Neural cell (in vitro differentiated cells): ENCODE measurements at regions not wholly inside any gene's neighbourhood (a gene's known extent, or its start where the extent isn't known, plus 50 kb on each side); places are given as distances from the start of the nearest gene placed in this dataset.

Experiments
- H2AFZ ChIP-seq: fragments of 200-600, 300-800 bp; sonication (generic), shearing (Covaris generic); 2 replicates; pipeline ENCODE4 v1.6.0; 2014; ENCODE audit warnings: low read depth, mild to moderate bottlenecking, antibody characterized with exemption, low read length, moderate library complexity
- H3F3A ChIP-seq: fragments of 200-600 bp; shearing (Covaris generic); 2 replicates; pipeline ENCODE4 v1.6.1; 2016; ENCODE audit warnings: mild to moderate bottlenecking, moderate library complexity, mixed read lengths, antibody characterized with exemption, low read length; ENCODE audit not compliant: insufficient read depth, poor library complexity, severe bottlenecking
- H3K27ac ChIP-seq: fragments of 200-600, 300-800 bp; sonication (generic), shearing (Covaris generic); 2 replicates; pipeline ENCODE4 v1.5.1; 2014; ENCODE audit warnings: mild to moderate bottlenecking, low read length, moderate library complexity
- H3K27me3 ChIP-seq: fragments of 300-800, 200-600 bp; sonication (generic), shearing (Covaris generic); 2 replicates; pipeline ENCODE4 v1.6.0; 2014; ENCODE audit warnings: mild to moderate bottlenecking, low read depth, low read length, moderate library complexity; ENCODE audit not compliant: insufficient read depth
- H3K36me3 ChIP-seq: fragments of 300-800, 200-600 bp; sonication (generic), shearing (Covaris generic); 2 replicates; pipeline ENCODE4 v1.5.1; 2014; ENCODE audit warnings: mild to moderate bottlenecking, antibody characterized with exemption, low read length, moderate library complexity; ENCODE audit not compliant: insufficient read depth
- H3K4me2 ChIP-seq: fragments of 300-800, 200-600 bp; sonication (generic), shearing (Covaris generic); 2 replicates; pipeline ENCODE4 v1.6.0; 2014; ENCODE audit warnings: mild to moderate bottlenecking, low read length
- H3K4me3 ChIP-seq: fragments of 300-800, 200-600 bp; sonication (generic), shearing (Covaris generic); 2 replicates; pipeline ENCODE4 v1.5.1; 2014; ENCODE audit warnings: mild to moderate bottlenecking, low read length, moderate library complexity
- H3K79me2 ChIP-seq: fragments of 200-600 bp; shearing (Covaris generic); replicated peaks from 2 replicates; pipeline ENCODE4 v1.6.0; 2014; ENCODE audit warnings: mild to moderate bottlenecking, low read length, moderate library complexity; ENCODE audit not compliant: insufficient read depth
- H3K9ac ChIP-seq: fragments of 300-800, 200-600 bp; sonication (generic), shearing (Covaris generic); 2 replicates; pipeline ENCODE4 v1.6.1; 2016; ENCODE audit warnings: mild to moderate bottlenecking, low read length, mixed read lengths
- H3K9me2 ChIP-seq: fragments of 200-600 bp; shearing (Covaris generic); 2 replicates; pipeline ENCODE4 v1.6.1; 2016; ENCODE audit warnings: mild to moderate bottlenecking, low read length, mixed read lengths; ENCODE audit not compliant: insufficient read depth
- H3K9me3 ChIP-seq: fragments of 200-600, 300-800 bp; sonication (generic), shearing (Covaris generic); 2 replicates; pipeline ENCODE4 v1.6.1; 2016; ENCODE audit warnings: mild to moderate bottlenecking, mixed run types, low read length, moderate library complexity, mixed read lengths
- H4K20me1 ChIP-seq: fragments of 200-600 bp; shearing (Covaris generic); 2 replicates; pipeline ENCODE4 v1.6.1; 2016; ENCODE audit warnings: mild to moderate bottlenecking, mixed run types; ENCODE audit not compliant: insufficient read depth
- CTCF ChIP-seq: fragments of 450-650 bp; IDR thresholded peaks from 2 replicates; pipeline ENCODE4 v1.5.1; 2014; ENCODE audit warnings: antibody characterized with exemption, mild to moderate bottlenecking, moderate library complexity; ENCODE audit not compliant: poor library complexity, severe bottlenecking
- EZH2 ChIP-seq: fragments of 200-600, 300-800 bp; shearing (Covaris generic), sonication (generic); IDR thresholded peaks from 2 replicates; pipeline ENCODE4 v1.6.1; 2014; ENCODE audit warnings: antibody characterized with exemption, low read length, borderline replicate concordance, mild to moderate bottlenecking; ENCODE audit not compliant: insufficient read depth, poor library complexity, severe bottlenecking
- MXI1 ChIP-seq: fragments of 450-650 bp; conservative IDR thresholded peaks from 2 replicates; pipeline ENCODE4 v1.6.1; 2014; ENCODE audit warnings: antibody characterized with exemption, mild to moderate bottlenecking; ENCODE audit not compliant: poor library complexity, severe bottlenecking
- POLR2AphosphoS5 ChIP-seq: IDR thresholded peaks from 2 replicates; pipeline ENCODE4 v1.6.1; 2012
- RAD21 ChIP-seq: fragments of 450-650 bp; conservative IDR thresholded peaks from 2 replicates; pipeline ENCODE4 v1.6.1; 2014; ENCODE audit warnings: antibody characterized with exemption, mild to moderate bottlenecking, moderate library complexity
- SMC3 ChIP-seq: fragments of 450-650 bp; conservative IDR thresholded peaks from 2 replicates; pipeline ENCODE4 v1.6.1; 2014; ENCODE audit warnings: antibody characterized with exemption, mild to moderate bottlenecking, moderate library complexity; ENCODE audit not compliant: poor library complexity
- TAF1 ChIP-seq: IDR thresholded peaks from 2 replicates; pipeline ENCODE4 v1.6.1; 2012; ENCODE audit warnings: low read depth
- TF ChIP-seq, protein P1 (sequence below): IDR thresholded peaks from 2 replicates; pipeline ENCODE4 v1.6.1; 2012; ENCODE audit warnings: borderline replicate concordance

- Histone ChIP-seq H3K27me3 (no peaks in the 10 kb centered on the region), H3K4me2 (no peak overlapping the region), H3K27ac (no peak overlapping the region), H3K9me2 (no peaks in the 10 kb centered on the region), H3K9me3 (no peaks in the 10 kb centered on the region), H3K9ac (no peak overlapping the region), H2AFZ (no peak overlapping the region), H3F3A (no peaks in the 10 kb centered on the region), H3K4me3 (no peak overlapping the region), H3K36me3 (no peaks in the 10 kb centered on the region), H4K20me1 (no peaks in the 10 kb centered on the region), H3K79me2 (no peaks in the 10 kb centered on the region)
- TF ChIP-seq CTCF = no peak
- no peak for TF ChIP-seq SMC3
- no peak for TF ChIP-seq EZH2
- no peak for TF ChIP-seq POLR2AphosphoS5
- TF ChIP-seq, protein P1, sequence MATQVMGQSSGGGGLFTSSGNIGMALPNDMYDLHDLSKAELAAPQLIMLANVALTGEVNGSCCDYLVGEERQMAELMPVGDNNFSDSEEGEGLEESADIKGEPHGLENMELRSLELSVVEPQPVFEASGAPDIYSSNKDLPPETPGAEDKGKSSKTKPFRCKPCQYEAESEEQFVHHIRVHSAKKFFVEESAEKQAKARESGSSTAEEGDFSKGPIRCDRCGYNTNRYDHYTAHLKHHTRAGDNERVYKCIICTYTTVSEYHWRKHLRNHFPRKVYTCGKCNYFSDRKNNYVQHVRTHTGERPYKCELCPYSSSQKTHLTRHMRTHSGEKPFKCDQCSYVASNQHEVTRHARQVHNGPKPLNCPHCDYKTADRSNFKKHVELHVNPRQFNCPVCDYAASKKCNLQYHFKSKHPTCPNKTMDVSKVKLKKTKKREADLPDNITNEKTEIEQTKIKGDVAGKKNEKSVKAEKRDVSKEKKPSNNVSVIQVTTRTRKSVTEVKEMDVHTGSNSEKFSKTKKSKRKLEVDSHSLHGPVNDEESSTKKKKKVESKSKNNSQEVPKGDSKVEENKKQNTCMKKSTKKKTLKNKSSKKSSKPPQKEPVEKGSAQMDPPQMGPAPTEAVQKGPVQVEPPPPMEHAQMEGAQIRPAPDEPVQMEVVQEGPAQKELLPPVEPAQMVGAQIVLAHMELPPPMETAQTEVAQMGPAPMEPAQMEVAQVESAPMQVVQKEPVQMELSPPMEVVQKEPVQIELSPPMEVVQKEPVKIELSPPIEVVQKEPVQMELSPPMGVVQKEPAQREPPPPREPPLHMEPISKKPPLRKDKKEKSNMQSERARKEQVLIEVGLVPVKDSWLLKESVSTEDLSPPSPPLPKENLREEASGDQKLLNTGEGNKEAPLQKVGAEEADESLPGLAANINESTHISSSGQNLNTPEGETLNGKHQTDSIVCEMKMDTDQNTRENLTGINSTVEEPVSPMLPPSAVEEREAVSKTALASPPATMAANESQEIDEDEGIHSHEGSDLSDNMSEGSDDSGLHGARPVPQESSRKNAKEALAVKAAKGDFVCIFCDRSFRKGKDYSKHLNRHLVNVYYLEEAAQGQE = no peak
- no peak for TF ChIP-seq RAD21
These were observed 381.1 kb upstream of the ARHGEF26 start for GRCh38 chr3:153740109-153740508.

DNA sequence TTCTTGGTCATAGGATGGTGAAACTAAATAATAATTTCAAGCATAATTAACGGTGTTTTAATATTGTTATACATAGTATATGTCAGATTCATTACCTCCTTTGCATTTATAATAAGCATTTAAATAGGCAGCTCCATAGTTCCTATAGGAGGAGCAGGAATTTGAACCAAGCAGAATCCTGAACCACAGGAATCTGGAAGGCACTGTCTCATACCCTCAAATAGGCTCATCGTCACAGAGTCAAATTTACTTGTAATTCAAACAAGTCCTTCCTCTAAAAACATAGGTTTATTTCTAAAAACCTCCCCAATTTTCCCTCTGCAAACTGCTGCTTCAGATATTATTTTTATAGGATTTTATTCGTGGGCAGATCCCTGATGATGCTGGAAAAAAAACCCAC, 376.3 kb upstream of the ARHGEF26 start:
- Histone ChIP-seq H2AFZ (no peak overlapping the region), H3K36me3 (no peaks in the 10 kb centered on the region), H3K9ac (no peak overlapping the region), H3K4me2 (no peak overlapping the region), H3K27me3 (no peaks in the 10 kb centered on the region), H3K9me3 (no peaks in the 10 kb centered on the region), H3K27ac (no peak overlapping the region), H3K4me3 (no peak overlapping the region), H3K79me2 (no peaks in the 10 kb centered on the region), H4K20me1 (no peaks in the 10 kb centered on the region), H3F3A (no peaks in the 10 kb centered on the region), H3K9me2 (no peaks in the 10 kb centered on the region)
- no peak for TF ChIP-seq TAF1
- TF ChIP-seq MXI1 = no peak
- TF ChIP-seq, protein P1 = no peak
